Muscle layer of colon (tissue), 2 donors: ENCODE measurements at regions not wholly inside any gene's neighbourhood (a gene's known extent, or its start where the extent isn't known, plus 50 kb on each side); places are given as distances from the start of the nearest gene placed in this dataset.

ENCODE experiments used
- H3K27ac ChIP-seq: one replicate; pipeline ENCODE4 v1.7.0; 2013; ENCODE audit warnings: low read depth, mild to moderate bottlenecking, low read length, moderate library complexity
- H3K27me3 ChIP-seq, 2 donors: one replicate each; pipeline ENCODE4 v1.7.0; 2013; ENCODE audit warnings: low read length in 2 of 2, mild to moderate bottlenecking in 2 of 2; ENCODE audit not compliant: insufficient read depth in 2 of 2, control insufficient read depth in 1 of 2
- H3K36me3 ChIP-seq: one replicate; pipeline ENCODE4 v1.7.0; 2013; ENCODE audit warnings: mild to moderate bottlenecking, low read length; ENCODE audit not compliant: insufficient read depth
- H3K4me1 ChIP-seq: one replicate; pipeline ENCODE4 v1.7.0; 2013; ENCODE audit warnings: mild to moderate bottlenecking, low read length; ENCODE audit not compliant: insufficient read depth
- H3K4me3 ChIP-seq, 2 donors: one replicate each; pipeline ENCODE4 v1.7.0; 2013; ENCODE audit warnings: low read length in 2 of 2, low read depth in 1 of 2, mild to moderate bottlenecking in 1 of 2, moderate library complexity in 1 of 2
- H3K9ac ChIP-seq: one replicate; pipeline ENCODE4 v1.7.0; 2013; ENCODE audit warnings: low read length
- H3K9me3 ChIP-seq: one replicate; pipeline ENCODE4 v1.7.0; 2013; ENCODE audit warnings: mild to moderate bottlenecking, low read length
- donor health status: abdominal sarcoma.
- donor health status: Adenocarcinoma of cecum.

DNA sequence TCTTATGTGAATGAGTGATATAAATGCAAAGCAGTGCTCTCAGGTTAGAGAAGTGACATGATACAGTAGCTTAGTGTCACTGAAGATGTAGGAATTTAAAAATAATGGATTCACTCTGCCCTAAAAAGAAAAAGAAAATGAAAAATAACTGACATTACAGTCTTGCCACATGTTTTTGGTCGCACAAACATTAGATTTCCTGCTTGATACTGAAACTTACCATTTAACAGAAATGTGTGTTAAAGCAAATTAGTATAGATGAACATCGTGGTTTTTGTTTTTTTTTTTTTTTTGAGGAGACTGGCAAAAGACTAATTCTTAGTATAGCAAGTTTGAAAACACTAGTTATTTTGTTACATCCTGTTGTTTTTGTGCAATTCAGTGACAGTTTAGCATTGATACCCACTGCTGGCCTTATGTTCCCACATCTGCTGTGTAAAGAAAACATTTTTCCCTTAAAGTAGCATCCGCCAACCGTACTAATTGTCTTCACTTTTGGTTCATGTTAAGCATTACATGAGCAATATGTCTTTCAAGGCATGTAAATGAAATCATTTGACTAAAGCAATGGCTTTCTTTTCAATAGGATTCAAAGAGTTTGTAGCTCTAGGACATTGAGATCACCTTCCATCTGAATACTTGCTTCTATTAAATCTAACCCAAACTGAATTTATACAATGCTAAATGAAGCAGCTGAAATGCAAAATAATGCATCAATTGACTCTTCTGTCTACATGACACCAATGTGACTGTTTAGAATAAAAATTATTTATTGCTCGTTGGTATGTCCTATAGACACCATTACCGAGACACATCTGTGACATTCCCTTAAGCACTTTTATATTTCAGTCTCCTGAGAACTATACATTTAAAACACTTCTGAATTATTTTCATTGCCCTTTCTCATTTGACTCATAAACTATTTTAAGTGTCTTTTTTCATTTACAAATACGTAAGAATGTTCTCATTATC lies 859.1 kb downstream of the MAT2B start:
- Histone ChIP-seq H3K36me3 (no peaks in the 10 kb centered on the region), H3K9ac (no peak overlapping the region), H3K27ac (no peak overlapping the region), H3K9me3 (no peaks in the 10 kb centered on the region), H3K27me3 (no peaks in the 10 kb centered on the region), H3K4me3 (no peak overlapping the region), H3K4me1 (no peaks in the 10 kb centered on the region)

DNA sequence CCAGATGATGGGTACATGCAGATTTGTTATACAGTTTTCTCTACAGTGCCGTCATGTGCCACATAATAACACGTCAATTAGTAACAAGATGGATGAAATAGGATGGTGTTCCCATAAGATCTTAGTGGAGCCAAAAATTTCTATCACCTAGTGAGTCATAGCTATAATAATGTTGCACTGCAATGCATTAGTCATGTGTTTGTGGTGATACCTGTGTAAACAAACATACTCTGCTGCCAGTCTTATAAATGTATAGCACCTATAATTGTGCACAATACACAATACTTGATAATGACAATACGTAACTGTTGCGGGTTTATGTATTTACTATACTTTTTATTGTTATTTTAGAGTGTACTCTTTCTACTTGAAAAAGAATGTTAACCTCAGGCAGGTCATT lies 865.4 kb downstream of the MAT2B start:
- no peak overlapping the region for H3K27ac ChIP-seq
- H3K9me3 ChIP-seq, result no peaks in the 10 kb centered on the region
- no peaks in the 10 kb centered on the region for H3K36me3 ChIP-seq
- no peaks in the 10 kb centered on the region for H3K4me1 ChIP-seq
- H3K27me3 ChIP-seq, result no peaks in the 10 kb centered on the region
- H3K9ac ChIP-seq, result no peak overlapping the region
- H3K4me3 ChIP-seq, result no peak overlapping the region

- Histone ChIP-seq H3K4me3 (no peak overlapping the region), H3K27me3 (no peaks in the 10 kb centered on the region), H3K36me3 (no peaks in the 10 kb centered on the region), H3K27ac (no peak overlapping the region), H3K4me1 (no peaks in the 10 kb centered on the region), H3K9ac (no peak overlapping the region), H3K9me3 (no peaks in the 10 kb centered on the region)
Observed at GRCh38 chr5:164372892-164373291, 867.5 kb downstream of the MAT2B start.

DNA sequence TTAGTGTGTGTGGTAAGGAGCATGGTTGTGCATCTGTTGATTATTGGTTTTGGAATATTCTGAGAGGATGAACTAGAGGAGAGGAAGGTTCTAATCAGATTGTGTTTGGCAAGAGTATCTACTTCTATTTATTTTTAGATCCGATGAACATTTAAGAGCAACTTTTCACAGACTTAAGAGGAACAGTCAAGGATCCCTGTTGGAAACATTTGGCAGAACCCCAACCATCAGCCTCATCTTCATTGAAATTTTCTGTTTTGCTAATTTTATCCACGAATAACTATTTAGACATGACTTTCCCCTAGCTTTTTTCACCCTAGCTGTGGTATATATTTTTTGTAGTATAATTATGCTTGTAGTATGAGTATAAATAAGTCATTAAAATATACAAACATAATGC lies 868.5 kb downstream of the MAT2B start:
- H3K9me3 ChIP-seq, result no peaks in the 10 kb centered on the region
- H3K27me3 ChIP-seq, result no peaks in the 10 kb centered on the region
- no peaks in the 10 kb centered on the region for H3K4me1 ChIP-seq
- no peak overlapping the region for H3K4me3 ChIP-seq
- H3K9ac ChIP-seq, result no peak overlapping the region
- H3K36me3 ChIP-seq, result no peaks in the 10 kb centered on the region
- no peak overlapping the region for H3K27ac ChIP-seq

- H3K9me3 ChIP-seq, result no peaks in the 10 kb centered on the region
- no peaks in the 10 kb centered on the region for H3K27me3 ChIP-seq
- H3K4me1 ChIP-seq, result no peaks in the 10 kb centered on the region
- H3K36me3 ChIP-seq, result no peaks in the 10 kb centered on the region
- no peak overlapping the region for H3K9ac ChIP-seq
- H3K4me3 ChIP-seq, result no peak overlapping the region
- H3K27ac ChIP-seq, result no peak overlapping the region
Observed at GRCh38 chr5:164375051-164375450, 869.6 kb downstream of the MAT2B start.

DNA sequence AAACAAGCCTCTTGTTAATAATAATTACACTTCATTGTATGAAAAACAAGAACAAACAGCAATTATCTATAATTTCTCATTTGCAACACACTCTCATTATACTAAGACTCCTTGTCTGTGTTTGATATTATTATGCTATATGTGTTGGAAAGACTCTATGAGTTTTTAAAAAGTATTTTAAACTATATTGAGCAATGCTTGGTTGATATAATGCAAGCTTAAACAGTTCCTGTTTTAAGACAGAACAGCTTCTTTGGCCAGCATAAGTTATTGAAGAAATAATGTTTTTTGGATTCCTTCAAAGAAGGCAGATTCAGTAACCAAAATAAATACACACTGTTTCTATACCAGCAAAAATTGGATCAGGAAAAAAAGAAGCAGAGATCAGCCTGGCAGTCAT lies 871.4 kb downstream of the MAT2B start:
- H3K4me1 ChIP-seq, result no peaks in the 10 kb centered on the region
- H3K27me3 ChIP-seq, result no peaks in the 10 kb centered on the region
- H3K9me3 ChIP-seq, result no peaks in the 10 kb centered on the region
- H3K9ac ChIP-seq, result no peak overlapping the region
- no peak overlapping the region for H3K27ac ChIP-seq
- H3K4me3 ChIP-seq, result no peak overlapping the region
- no peaks in the 10 kb centered on the region for H3K36me3 ChIP-seq

DNA sequence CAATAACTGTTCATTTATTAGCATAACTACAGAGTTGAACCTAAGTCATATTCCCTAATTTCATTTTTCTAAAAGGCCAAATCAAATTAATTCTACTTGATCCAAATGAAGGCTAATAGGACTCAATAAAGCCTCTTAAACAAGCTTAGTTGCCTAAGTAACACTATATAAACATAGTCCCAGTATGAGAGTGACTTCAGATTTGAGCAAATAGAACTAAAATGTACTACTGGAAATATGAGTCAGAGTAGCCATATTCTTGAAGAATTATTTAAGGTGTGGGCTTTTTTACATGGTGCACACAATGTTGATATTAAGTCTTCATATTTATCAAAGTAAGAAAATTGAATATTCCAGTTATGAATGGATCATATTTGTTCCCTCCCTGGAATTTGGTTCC lies 872.3 kb downstream of the MAT2B start:
- H3K27ac ChIP-seq, result no peak overlapping the region
- no peaks in the 10 kb centered on the region for H3K9me3 ChIP-seq

DNA sequence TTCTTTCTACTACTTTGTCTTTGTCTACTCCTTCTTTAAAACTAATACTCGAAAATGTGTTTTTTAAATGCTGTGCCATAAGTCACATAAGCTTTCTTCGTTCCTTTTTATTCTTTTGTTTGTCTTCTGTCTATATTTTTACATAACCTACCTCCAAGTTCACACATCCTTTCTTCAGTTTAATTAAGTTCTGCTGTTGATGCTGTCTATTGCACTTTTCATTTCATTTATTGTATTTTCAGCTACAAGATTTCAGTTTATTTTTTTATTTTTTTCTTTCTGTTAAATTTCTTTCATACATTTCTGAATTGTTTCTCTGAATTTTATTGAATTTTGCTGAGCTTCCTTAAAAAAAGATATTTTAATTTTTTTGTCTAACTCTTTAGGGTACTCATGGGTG lies 878.2 kb downstream of the MAT2B start:
- no peaks in the 10 kb centered on the region for H3K36me3 ChIP-seq
- H3K27ac ChIP-seq, result no peak overlapping the region
- no peaks in the 10 kb centered on the region for H3K27me3 ChIP-seq
- H3K9me3 ChIP-seq, result peaks cover 3% of the 10 kb centered on the region
- H3K4me3 ChIP-seq, result no peak overlapping the region
- no peak overlapping the region for H3K9ac ChIP-seq
- no peaks in the 10 kb centered on the region for H3K4me1 ChIP-seq

More for the DNA sequence above, 872.3 kb downstream of the MAT2B start:
- Histone ChIP-seq H3K4me1 (no peaks in the 10 kb centered on the region), H3K9ac (no peak overlapping the region), H3K4me3 (no peak overlapping the region), H3K36me3 (no peaks in the 10 kb centered on the region), H3K27me3 (no peaks in the 10 kb centered on the region)

GRCh38 chr5:164392531-164392930 lies 887.1 kb downstream of the MAT2B start:
- H3K9me3 ChIP-seq, result no peaks in the 10 kb centered on the region

GRCh38 chr5:164394686-164395194 lies 889.3 kb downstream of the MAT2B start:
- H3K9ac ChIP-seq, result no peak overlapping the region
- H3K9me3 ChIP-seq, result no peaks in the 10 kb centered on the region
- no peaks in the 10 kb centered on the region for H3K27me3 ChIP-seq
- no peak overlapping the region for H3K4me3 ChIP-seq
- no peaks in the 10 kb centered on the region for H3K4me1 ChIP-seq
- H3K27ac ChIP-seq, result no peak overlapping the region
- no peaks in the 10 kb centered on the region for H3K36me3 ChIP-seq

More at GRCh38 chr5:164392531-164392930, 887.1 kb downstream of the MAT2B start:
- Histone ChIP-seq H3K36me3 (no peaks in the 10 kb centered on the region), H3K4me1 (no peaks in the 10 kb centered on the region), H3K27me3 (no peaks in the 10 kb centered on the region), H3K27ac (no peak overlapping the region), H3K4me3 (no peak overlapping the region), H3K9ac (no peak overlapping the region)

DNA sequence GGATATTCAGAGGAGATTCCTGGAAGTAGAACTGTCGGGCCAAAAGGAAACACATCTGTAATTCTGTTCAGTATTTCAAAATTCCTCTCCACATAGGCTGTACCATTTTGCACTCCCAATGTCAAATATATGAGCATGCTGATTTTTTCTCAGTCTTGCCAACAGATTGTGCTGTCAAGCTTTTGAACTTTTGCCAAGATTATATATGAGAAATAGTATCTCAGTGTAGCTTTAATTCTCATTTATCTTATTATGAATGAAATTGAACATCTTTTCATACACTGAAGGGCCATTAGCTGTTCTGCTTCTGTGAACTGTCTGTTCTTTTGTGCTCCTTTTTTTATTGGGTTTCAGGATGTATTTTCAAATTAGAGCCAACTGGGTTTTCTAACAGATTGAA lies 907.1 kb downstream of the MAT2B start:
- no peaks in the 10 kb centered on the region for H3K36me3 ChIP-seq
- H3K9ac ChIP-seq, result no peak overlapping the region
- H3K4me1 ChIP-seq, result no peaks in the 10 kb centered on the region
- no peak overlapping the region for H3K27ac ChIP-seq
- H3K9me3 ChIP-seq, result no peaks in the 10 kb centered on the region
- no peaks in the 10 kb centered on the region for H3K27me3 ChIP-seq
- H3K4me3 ChIP-seq, result no peak overlapping the region

DNA sequence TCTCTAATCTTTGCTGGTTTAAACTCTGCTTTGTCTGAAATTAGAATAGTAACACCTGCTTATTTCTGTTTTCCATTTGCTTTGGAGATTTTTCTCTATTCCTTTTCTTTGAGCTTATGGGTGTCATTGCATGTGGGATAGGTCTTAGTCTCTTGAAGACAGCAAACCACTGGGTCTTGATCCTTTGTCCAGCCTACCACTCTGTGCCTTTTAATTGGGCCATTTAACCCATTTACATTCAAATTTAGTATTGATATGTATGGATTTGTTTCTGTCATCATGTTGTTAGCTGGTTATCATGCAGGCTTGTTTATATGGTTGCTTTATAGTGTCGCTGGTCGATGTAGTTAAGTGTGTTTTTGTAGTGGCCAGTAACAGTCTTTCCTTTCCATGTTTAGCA lies 914.7 kb downstream of the MAT2B start:
- Histone ChIP-seq H3K4me1 (no peaks in the 10 kb centered on the region), H3K9me3 (no peaks in the 10 kb centered on the region), H3K9ac (no peak overlapping the region), H3K27ac (no peak overlapping the region), H3K4me3 (no peak overlapping the region), H3K36me3 (no peaks in the 10 kb centered on the region), H3K27me3 (no peaks in the 10 kb centered on the region)
